ENCODE measurements at regions not wholly inside any gene's neighbourhood (a gene's known extent, or its start where the extent isn't known, plus 50 kb on each side); places are given as distances from the start of the nearest gene placed in this dataset.

DNA sequence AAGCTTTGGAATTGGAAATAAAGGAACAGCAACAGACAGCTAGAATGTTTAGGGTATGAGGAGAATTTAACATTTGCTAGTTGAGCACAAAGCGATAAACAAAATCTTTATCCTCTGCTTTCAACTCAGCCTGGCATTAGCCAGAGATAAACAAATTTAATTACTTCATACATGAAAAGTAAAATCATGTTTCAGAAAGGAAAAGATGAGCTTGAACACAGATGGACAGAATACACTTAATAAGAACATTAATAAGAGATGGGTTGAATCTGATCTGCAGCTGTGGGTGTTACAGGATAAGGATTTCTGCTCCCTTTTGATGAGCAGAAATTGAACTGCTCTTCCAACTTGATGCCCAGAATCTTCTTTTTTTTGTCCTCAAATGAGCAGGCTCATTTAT, 275.2 kb downstream of the CSNK1G3 start:
- TF ChIP-seq, protein P1, sequence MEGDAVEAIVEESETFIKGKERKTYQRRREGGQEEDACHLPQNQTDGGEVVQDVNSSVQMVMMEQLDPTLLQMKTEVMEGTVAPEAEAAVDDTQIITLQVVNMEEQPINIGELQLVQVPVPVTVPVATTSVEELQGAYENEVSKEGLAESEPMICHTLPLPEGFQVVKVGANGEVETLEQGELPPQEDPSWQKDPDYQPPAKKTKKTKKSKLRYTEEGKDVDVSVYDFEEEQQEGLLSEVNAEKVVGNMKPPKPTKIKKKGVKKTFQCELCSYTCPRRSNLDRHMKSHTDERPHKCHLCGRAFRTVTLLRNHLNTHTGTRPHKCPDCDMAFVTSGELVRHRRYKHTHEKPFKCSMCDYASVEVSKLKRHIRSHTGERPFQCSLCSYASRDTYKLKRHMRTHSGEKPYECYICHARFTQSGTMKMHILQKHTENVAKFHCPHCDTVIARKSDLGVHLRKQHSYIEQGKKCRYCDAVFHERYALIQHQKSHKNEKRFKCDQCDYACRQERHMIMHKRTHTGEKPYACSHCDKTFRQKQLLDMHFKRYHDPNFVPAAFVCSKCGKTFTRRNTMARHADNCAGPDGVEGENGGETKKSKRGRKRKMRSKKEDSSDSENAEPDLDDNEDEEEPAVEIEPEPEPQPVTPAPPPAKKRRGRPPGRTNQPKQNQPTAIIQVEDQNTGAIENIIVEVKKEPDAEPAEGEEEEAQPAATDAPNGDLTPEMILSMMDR (IDR thresholded peaks at IDR 0.05; ENCODE audit: insufficient read depth, low read depth, low read length), result no peak
- DNase-seq (ENCODE audit: low read depth), result no peak
- H3K36me3 ChIP-seq (ENCODE audit: control insufficient read depth, insufficient read depth, low read length), result no peaks in the 10 kb centered on the region
- ChIA-PET POLR2A (no interaction called here), CTCF (no interaction called here)
- H3K27me3 ChIP-seq (ENCODE audit: control insufficient read depth, insufficient read depth, low read length), result no peaks in the 10 kb centered on the region
- no peak overlapping the region for H3K4me3 ChIP-seq (ENCODE audit: low read depth, low read length)

DNA sequence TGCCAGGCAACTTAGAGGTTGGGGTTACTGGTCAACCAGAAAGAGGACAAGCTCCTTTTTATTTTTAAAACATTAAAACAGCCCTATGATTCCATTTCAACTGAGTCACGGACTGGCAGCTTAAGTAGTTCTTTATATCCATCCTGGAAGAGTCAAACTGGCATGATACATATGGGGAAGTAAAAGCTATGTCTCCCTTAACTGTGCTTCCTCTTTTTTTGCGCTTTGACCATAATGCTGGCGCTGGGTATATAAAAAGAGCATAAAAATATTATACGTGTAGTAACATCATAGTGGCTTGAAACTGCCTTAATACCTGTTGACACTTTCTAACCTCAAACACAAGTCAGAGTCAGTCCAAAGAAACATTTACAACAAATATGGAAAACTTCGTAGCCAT, 274.4 kb downstream of the CSNK1G3 start:
- ChIA-PET POLR2A (no interaction called here), CTCF (no interaction called here)
- DNase-seq (ENCODE audit: low read depth), result no peak
- TF ChIP-seq, protein P1 (IDR thresholded peaks at IDR 0.05; ENCODE audit: insufficient read depth, low read depth, low read length), result no peak
- no peaks in the 10 kb centered on the region for H3K36me3 ChIP-seq (ENCODE audit: control insufficient read depth, insufficient read depth, low read length)
- no peaks in the 10 kb centered on the region for H3K27me3 ChIP-seq (ENCODE audit: control insufficient read depth, insufficient read depth, low read length)
- H3K4me3 ChIP-seq (ENCODE audit: low read depth, low read length), result no peak overlapping the region

DNA sequence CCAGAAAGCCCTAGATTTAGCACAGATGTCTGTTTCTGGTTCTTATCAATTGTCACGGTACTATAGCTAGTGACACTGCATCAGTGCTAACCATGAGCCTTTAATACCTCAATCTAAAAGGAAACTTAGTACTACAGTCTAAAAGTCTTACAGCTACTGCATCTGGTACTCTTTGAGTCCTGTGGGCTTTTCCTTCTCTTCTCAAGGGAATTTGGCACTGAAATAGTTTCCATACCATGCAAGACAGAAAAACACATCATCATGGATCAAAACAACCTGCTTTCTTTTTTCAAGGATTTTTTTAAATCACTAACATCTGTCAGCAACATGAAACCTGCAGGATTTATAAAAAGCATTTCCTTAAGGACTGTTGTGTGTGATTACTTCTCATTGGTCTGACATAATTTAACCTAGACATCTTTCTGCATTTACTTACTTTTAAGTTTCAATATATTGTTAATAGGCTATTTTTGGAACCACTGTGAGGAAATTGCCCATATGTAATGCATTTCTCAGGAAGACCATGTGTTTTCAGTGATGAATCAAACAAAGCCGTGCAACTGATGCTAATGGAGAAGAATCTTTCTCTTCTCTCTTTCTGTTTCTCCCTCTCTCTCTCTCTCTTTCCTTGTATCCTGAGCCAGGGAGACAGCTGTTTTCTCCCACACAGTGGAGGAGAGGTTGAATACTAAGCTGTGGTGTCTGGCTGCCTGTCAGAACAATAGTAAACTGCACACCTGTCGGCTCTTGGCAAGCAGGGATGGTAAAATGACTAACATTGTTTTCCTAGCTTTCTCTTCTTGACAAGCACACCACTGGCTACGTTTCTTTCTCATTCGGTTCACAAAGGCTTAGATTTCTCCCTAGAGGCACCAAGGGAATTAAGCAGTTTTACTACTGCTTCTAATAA, 273.4 kb downstream of the CSNK1G3 start:
- Histone ChIP-seq H3K4me3 (ENCODE audit: low read depth, low read length) (peak overlapping the region; percentile 27; the same call in 1 of the 2 replicates), H3K36me3 (ENCODE audit: control insufficient read depth, insufficient read depth, low read length) (no peaks in the 10 kb centered on the region), H3K27me3 (ENCODE audit: control insufficient read depth, insufficient read depth, low read length) (no peaks in the 10 kb centered on the region)
- ChIA-PET POLR2A (no interaction called here), CTCF (interaction anchor here (0.6 kb wide), 1 partner anchor 11 kb away, joined by 3 read pairs; no protein-coding TSS in a partner anchor)
- TF ChIP-seq, protein P1 (IDR thresholded peaks at IDR 0.05; ENCODE audit: insufficient read depth, low read depth, low read length), result no peak
- DNase-seq (ENCODE audit: low read depth), result peak; percentile 31

DNA sequence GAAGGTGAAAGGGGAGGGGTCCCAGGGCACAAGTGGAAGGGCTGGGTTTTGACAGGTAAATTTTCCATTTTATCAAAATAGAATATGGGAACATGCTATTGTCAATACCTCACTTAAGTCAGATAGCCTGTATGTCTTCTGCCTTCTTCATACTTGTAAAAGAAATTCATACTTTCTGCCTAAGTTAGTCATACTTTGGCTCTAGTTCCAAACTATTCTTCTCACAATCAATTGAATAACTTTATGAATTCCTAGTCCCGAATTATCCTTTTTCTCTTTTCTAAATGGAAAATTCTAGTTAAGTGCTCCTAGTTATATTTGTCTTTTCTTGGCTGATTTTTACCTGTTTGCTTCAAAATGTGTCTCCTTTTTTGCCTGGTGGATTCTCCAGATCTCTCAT, 271.4 kb downstream of the CSNK1G3 start:
- no peak for DNase-seq (ENCODE audit: low read depth)
- CTCF ChIA-PET, result no interaction called here

DNA sequence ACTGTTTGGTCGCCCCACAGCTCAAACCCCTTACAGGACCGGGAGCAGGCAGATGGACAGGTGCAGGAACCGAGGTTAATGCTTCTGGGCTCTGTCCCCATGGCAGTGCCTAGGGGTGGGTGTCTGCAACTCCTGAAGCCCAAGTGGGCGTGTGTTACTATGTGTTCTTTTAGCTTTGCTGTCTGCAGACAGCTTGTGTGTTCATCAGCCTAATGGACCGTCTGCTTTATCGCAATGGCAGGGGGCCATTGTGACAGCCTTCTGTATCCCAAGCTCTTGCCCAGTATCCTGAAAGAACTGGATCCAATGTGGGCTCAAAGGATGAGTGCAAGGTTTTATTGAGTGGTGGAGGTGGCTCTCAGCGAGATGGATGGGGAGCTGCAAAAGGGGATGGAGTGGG, 266.7 kb downstream of the CSNK1G3 start:
- CTCF ChIA-PET, result interaction anchor here (0.6 kb wide), 1 partner anchor 865 kb away, joined by 3 read pairs; no protein-coding TSS in a partner anchor
- H3K36me3 ChIP-seq (ENCODE audit: control insufficient read depth, insufficient read depth, low read length), result no peaks in the 10 kb centered on the region
- DNase-seq (ENCODE audit: low read depth), result no peak
- TF ChIP-seq, protein P1 (IDR thresholded peaks at IDR 0.05; ENCODE audit: insufficient read depth, low read depth, low read length), result no peak
- H3K4me3 ChIP-seq (ENCODE audit: low read depth, low read length), result no peak overlapping the region
- no peaks in the 10 kb centered on the region; the same call in 1 of the 2 replicates for H3K27me3 ChIP-seq (ENCODE audit: control insufficient read depth, insufficient read depth, low read length)
- POLR2A ChIA-PET, result interaction anchor here (0.7 kb wide), 1 partner anchor 70 kb away, joined by 3 read pairs; no protein-coding TSS in a partner anchor

More for the DNA sequence above, 271.4 kb downstream of the CSNK1G3 start:
- POLR2A ChIA-PET, result no interaction called here
- Histone ChIP-seq H3K4me3 (ENCODE audit: low read depth, low read length) (no peak overlapping the region), H3K36me3 (ENCODE audit: control insufficient read depth, insufficient read depth, low read length) (no peaks in the 10 kb centered on the region), H3K27me3 (ENCODE audit: control insufficient read depth, insufficient read depth, low read length) (no peaks in the 10 kb centered on the region; the same call in 1 of the 2 replicates)
- TF ChIP-seq, protein P1 (IDR thresholded peaks at IDR 0.05; ENCODE audit: insufficient read depth, low read depth, low read length), result no peak
